Left cardiac atrium (tissue), 4 donors: ENCODE measurements at regions not wholly inside any gene's neighbourhood (a gene's known extent, or its start where the extent isn't known, plus 50 kb on each side); places are given as distances from the start of the nearest gene placed in this dataset.
"Not testable (repeated sequence)": the region's sequence is repeated elsewhere in the genome, so short reads cannot be mapped to it uniquely, and the experiment has no call there.

Experiments
- ATAC-seq, 2 donors: fragments of 200-7000 bp; cut with Tn5 transposase; one replicate each; pipeline ENCODE4 v1.9.1; 2020; ENCODE audit warnings: mild to moderate bottlenecking in 2 of 2, moderate library complexity in 2 of 2
- DNase-seq: peaks from one replicate; pipeline ENCODE4 v3.0.0-alpha.2; 2020
- intact Hi-C, 2 donors: fragments of 100-400 bp; cut with DNase I; formaldehyde crosslinking; loops; one replicate each; pipeline versions ENCODE4 v1.14.1 to v1.15.1; 2022 to 2023
- donor health status: DM: no; HTN: yes; CAD: no.
- donor health status: DM: no; HTN: yes; CAD: no; lungs with severe emphysema.
- donor health status: DM: yes; HTN: yes; CAD: no.
- donor health status: Dilated cardiomyopathy.

GRCh38 chr7:43041105-43041504, 71.3 kb upstream of the HECW1 start:
- ATAC-seq (no peak), DNase-seq (no peak)
- intact Hi-C loops, result no loop called here

DNA sequence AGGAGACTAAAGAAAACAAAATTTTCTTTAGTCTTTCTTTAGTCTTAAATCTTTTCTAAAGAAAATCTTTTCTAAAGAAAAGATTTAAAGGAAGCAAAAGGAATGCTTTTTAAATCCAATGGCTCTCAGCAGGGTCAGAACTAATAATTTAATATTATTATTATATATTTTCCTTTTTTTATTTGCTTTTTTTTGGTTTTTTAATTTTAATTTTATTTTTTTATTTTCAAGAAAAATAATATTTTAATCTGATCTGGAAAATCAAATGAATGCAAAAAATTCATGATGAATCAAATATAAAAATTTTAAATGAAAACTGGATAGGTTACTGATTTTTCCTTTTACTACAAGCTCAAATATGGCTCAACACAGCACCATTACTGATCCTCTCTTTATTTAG, 70.7 kb upstream of the HECW1 start:
- ATAC-seq, result no peak
- intact Hi-C loops, result no loop called here
- DNase-seq, result no peak

DNA sequence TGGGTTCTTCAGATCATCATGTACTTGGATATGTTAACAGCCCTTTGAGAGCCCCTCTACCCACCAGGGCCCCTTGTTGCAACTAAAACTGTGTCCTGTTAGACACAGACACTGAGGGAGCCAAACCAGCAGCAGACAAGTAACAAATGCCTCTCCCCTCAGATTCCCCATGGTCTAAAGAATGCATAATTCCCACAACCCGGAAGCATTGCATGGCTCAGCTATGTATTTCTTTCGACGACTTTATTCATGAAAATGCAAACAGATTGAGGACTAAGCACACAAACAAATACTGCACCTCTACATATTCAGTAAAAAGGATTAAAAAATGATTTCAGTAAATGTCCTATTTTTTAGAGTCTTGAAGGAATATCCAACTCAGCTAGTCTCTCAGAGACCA, 70.1 kb upstream of the HECW1 start:
- ATAC-seq, result no peak
- no peak for DNase-seq
- intact Hi-C loops, result no loop called here

GRCh38 chr7:43044511-43044910, 67.9 kb upstream of the HECW1 start:
- no peak for DNase-seq
- ATAC-seq, result no peak
- intact Hi-C loops, result no loop called here

DNA sequence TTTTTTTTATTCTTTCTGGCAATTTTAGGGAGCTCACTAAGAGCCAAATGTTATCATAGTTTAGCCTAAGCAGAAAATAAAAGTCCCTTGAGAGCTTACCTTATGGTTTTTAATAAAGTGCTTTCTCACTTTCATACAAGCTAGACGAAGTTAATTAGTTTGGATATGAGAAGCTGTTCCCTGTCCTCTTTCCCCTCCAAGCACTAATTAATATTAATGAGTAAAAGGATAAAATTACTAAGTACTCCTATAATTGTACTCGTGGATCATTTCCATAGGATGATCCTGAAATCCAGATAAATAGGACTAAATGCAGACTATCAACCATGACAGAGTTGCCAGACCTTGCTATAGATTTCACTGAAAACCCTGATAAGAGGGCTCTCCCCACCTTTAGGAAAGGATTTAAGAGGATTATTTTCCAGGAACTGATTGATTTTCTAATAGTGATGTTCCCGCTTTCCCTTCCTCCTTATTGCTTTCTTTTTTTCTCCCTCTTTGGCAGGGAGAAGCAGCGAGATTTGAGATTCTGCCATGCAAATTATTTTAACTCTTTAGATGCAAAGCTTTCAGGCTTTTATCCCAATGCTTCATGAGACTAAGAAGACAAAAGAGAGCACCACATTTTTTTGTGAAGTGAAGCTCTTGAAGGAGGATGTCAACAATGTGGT, 58.3 kb upstream of the HECW1 start:
- intact Hi-C loops, result no loop called here
- DNase-seq, result no peak
- ATAC-seq, result no peak

DNA sequence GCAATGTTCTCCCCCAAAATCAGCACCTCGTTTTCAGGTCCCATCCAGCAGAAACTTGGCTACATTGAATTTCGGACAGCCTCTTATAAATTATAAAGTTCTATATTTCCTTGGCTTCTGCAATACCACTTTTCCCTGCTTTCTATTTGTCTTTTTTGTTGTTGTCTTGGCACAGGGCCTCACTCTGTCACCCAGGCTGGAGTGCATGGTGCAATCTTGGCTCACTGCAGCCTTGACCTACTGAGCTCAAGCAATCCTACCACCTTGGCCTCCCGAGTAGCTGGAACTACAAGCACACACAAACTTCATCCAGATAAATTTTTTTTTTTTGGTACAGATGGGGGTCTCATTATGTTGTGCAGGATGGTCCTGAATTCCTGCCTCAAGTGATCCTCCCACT, 55.3 kb upstream of the HECW1 start:
- intact Hi-C loops, result no loop called here
- DNase-seq (no peak), ATAC-seq (no peak)

GRCh38 chr7:43058271-43059066, 54.0 kb upstream of the HECW1 start:
- intact Hi-C loops, result no loop called here
- no peak for DNase-seq
- ATAC-seq, result no peak

DNA sequence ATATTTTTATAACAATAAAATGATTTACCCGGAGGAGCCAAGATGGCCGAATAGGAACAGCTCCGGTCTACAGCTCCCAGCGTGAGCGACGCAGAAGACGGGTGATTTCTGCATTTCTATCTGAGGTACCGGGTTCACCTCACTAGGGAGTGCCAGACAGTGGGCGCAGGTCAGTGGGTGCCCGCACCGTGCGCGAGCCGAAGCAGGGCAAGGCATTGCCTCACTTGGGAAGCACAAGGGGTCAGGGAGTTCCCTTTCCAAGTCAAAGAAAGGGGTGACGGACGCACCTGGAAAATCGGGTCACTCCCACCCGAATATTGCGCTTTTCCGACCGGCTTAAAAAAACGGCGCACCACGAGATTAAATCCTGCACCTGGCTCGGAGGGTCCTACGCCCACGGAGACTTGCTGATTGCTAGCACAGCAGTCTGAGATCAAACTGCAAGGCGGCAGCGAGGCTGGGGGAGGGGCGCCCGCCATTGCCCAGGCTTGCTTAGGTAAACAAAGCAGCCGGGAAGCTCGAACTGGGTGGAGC, 53.3 kb upstream of the HECW1 start:
- ATAC-seq, DNase-seq, intact Hi-C loops: not testable (repeated sequence)
